ENCODE measurements at regions not wholly inside any gene's neighbourhood (a gene's known extent, or its start where the extent isn't known, plus 50 kb on each side); places are given as distances from the start of the nearest gene placed in this dataset.
"Not testable (repeated sequence)": the region's sequence is repeated elsewhere in the genome, so short reads cannot be mapped to it uniquely, and the experiment has no call there.

- DNase-seq: no peak
Observed at GRCh38 chr3:159401069-159401468, 587.6 kb upstream of the IL12A start.

DNA sequence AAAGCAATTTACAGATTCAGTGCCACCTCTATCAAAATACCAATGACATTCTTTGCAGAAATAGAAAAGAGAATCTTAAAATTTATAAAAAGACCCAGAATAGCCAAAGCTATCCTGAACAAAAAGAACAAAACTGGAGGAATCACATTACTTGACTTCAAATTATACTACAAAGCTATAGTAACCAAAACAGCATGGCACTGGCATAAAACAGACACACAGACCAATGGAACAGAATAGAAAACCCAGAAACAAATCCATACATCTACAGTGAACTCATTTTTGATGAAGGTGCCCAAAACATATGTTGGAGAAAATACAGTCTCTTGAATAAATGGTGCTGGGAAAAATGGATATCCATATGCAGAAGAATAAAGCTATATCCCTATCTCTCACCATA, 578.9 kb upstream of the IL12A start:
- DNase-seq: not testable (repeated sequence)

DNA sequence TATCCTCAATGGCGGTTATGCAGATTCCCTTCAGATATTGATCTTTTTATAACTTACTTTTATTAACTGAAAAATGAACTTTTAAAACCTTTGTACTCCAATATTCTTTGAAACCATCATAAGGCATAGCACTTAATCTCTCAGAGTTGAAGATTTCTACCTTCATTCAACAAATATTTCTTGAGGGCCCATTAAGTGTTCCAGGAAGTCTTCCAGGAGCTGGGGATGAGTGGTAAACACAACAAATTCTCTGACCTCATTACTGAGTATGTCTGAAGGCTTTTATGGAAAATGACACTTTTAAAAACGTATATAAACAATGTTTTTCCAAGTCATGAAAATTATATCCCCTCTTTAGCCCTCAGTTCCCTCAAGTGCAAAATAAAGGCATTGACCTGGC, 575.3 kb upstream of the IL12A start:
- no peak for DNase-seq

- DNase-seq: no peak
Observed at GRCh38 chr3:159416856-159417255, 571.8 kb upstream of the IL12A start.

DNA sequence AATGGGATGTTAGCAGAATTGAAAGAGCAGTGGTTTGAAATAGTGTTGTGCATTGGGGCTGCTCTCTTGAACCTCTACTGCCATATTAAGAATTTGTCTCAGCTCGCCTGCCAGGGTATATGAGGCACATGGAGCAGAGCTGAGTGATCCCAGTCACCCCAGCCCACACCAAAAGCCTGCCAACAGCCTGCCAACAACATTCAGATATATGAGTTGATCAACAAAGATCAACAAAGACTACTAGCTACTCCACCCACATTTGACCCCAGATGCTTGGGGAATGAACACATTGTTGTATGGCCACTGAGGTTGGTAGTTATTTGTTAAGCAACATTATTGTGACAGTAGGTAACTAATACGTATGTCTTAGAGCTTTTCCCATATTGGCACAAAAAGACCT, 570.9 kb upstream of the IL12A start:
- DNase-seq: no peak

- no peak for DNase-seq
Observed at GRCh38 chr3:159418571-159419526, 569.8 kb upstream of the IL12A start.

GRCh38 chr3:159429702-159430101, 558.9 kb upstream of the IL12A start:
- DNase-seq: no peak

DNA sequence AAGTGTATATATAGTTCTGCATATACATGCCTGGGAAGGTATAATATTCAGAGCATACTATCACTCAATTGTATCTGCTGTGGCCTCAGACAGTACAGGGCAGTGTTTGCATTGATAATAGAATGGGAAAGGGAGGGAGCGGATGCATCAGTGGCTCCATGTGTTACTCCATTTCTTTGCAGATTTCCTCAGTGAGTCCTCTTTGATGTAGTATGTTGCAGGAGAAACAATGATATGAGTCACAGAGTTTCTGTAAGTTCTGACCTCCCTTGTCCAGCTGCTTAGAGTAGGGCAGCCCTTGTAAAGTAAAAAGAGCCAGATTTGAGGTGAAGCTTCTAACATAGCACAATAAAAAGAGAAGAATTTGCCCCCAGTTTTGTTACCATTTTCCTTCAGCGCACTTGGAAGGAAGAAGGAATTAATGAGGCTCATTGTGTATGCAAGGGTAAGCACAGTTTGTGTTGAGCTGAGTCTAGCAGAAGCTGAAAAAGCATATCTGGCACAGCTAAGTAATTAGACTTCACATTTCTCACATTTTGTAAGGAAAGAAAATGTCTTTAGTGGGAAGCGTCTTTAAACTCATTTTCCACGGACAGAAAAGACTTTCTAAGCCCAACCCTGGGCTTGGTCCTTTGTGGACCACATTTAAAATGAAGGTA, 555.8 kb upstream of the IL12A start:
- DNase-seq: no peak

DNA sequence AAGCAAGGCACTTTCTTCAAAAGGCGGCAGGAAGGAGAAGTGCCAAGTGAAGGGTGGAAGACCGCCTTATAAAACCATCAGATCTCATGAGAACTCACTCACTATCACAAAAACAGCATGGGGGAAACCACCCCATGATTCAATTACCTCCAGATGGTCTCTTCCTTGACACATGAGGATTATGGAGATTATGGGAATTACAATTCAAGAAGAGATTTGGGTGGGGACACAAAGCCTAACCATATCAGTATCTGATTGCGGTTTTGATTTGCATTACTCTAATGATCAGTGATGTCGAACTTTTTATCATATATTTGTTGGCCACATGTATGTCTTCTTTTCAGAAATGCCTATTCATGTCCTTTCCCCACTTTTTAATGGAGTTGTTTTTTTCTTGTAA, 549.3 kb upstream of the IL12A start:
- DNase-seq: no peak

GRCh38 chr3:159441279-159441678, 547.4 kb upstream of the IL12A start:
- DNase-seq: no peak

GRCh38 chr3:159443266-159443665, 545.4 kb upstream of the IL12A start:
- no peak for DNase-seq

GRCh38 chr3:159447841-159448240, 540.8 kb upstream of the IL12A start:
- no peak for DNase-seq

- no peak for DNase-seq
Observed at GRCh38 chr3:159448902-159449301, 539.7 kb upstream of the IL12A start.

DNA sequence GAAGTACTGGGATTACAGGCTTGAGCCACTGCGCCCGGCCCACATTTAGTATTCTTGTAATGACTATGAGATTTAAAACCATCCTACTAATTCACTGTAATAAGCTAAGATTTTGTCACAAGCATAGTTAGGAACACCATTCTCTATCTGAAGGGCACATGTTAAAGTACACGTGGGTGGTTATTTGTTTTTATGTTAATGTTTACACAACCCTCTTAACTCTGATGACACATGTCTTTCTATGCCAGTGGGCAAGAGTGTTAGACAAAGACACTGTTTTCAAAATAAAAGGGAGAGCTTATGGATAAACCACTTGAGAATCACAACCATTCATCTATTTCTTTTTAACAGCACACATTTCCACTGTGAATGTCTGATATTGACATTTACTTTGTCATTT, 537.6 kb upstream of the IL12A start:
- DNase-seq: no peak

GRCh38 chr3:159451482-159451881, 537.2 kb upstream of the IL12A start:
- DNase-seq: no peak

DNA sequence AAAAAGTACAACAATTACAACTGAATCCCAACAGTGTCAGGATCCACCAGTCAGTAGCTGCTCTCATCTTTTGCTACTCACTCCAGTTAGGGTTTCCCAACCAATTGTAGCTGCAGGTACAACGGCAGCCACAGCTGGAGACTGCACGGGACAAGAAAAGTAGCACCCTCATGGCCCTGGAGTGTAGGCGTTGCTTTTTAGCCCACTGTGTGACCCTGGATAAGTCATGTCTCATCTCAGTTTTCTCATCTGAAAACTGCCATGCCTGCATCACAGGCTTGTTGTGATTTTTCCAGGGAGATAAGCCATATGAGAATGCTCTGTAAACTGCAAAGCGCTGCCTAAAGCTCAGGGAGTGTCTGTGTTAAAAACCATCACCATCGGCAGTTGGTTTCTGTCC, 535.6 kb upstream of the IL12A start:
- no peak for DNase-seq

DNA sequence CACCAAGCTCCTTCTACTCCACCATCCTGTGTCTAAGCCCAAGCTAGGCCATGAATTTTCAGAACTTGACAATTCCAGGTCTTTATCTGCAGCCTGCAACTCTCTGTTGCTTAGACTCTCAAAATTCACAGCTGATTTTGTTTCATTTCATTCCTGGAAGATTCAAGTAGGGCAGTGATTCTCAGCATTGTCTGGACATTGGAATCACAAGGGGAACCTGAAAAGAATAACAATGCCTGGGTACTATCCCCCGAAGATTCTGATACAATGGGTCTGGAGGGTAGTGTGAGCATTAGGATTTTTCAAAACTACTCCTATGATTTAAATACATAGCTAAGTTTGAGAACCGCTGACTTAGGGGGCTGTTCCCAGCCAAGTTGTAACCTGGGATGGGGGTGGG, 534.7 kb upstream of the IL12A start:
- no peak for DNase-seq

GRCh38 chr3:159455741-159456181, 532.9 kb upstream of the IL12A start:
- no peak for DNase-seq

DNA sequence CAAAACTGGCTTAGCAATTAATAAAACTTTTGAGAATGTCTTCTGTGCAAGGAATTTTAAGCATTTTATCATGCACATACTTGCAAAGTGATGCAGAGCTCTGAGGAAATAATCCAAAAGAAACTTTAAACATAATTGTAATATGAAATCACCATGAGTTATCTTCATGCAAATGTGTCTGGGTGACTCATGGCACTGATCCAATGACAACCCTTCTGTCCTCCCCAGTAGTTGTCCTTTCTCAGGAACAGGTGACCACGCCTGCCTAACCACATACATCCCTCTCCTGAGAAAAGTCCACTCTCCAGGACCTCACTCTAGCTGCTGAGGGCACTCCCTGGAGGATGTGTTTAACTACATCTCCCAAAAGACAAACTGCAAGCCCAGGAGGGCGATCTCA, 530.6 kb upstream of the IL12A start:
- no peak for DNase-seq

- no peak for DNase-seq
Observed at GRCh38 chr3:159458982-159459381, 529.7 kb upstream of the IL12A start.

DNA sequence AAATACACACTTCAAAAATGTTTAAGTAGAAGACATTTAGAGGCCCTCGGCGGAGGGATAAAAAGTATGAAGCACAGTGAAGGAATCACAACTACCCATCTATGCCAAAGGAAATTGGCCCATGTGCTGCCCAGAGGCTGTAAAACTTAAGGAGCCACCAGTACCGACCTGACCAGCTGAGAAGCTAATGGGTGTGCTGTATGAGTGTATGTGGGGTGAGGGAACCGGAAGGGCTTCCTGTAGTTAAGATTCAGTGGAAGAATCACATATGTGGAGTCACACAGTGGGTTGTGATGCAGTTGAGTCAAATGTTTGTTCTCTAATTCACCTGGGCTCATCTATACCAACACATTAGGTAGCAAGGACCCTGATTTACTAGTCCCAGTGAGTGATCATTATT, 516.0 kb upstream of the IL12A start:
- no peak for DNase-seq

DNA sequence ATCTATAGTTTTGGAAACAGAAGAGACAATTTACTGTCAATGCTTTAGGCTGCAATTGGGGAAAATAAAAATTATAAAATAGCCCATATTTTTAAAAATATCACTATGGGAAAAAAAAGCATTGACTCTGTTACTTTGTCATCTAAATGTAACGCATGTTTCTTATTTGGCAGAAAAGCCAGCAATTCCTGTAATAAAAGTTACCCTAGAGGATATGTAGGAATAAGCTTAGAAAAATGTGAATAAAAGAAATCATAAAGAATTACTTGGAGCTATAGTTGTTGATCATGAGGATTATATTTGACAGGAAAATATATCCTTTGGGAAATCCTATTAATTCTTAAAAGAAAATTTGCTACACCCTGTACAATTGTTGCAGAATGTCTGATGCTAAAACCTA, 515.4 kb upstream of the IL12A start:
- no peak for DNase-seq

DNA sequence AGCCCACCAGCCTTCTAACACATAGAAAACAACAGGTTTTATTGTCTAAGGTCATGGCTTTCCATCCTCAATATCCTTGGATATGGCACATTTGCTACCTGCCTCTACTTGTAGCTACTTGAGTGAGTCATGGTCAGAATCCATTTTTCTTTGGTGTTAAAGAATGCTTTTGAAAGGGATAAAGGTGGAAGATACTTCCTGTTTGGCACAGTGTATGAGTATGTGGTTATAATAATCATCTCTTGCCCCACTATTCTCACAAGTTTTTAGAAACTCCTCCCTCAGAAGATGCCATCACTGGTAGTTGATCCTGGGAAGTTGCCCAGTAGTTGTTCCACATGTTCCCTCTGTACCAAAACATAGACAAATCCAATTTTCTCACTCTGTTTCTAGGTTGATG, 508.6 kb upstream of the IL12A start:
- no peak for DNase-seq
